Hippocampal formation (tissue), 2 donors: ENCODE measurements at regions not wholly inside any gene's neighbourhood (a gene's known extent, or its start where the extent isn't known, plus 50 kb on each side); places are given as distances from the start of the nearest gene placed in this dataset.

Source experiments
- DNase-seq, 2 donors: peaks; one replicate each; lab custom pipeline; 2025; lab: John Stamatoyannopoulos, UW

- no peak for DNase-seq
These were observed 1512.2 kb downstream of the C4orf33 start for GRCh38 chr4:130608121-130608520.

DNA sequence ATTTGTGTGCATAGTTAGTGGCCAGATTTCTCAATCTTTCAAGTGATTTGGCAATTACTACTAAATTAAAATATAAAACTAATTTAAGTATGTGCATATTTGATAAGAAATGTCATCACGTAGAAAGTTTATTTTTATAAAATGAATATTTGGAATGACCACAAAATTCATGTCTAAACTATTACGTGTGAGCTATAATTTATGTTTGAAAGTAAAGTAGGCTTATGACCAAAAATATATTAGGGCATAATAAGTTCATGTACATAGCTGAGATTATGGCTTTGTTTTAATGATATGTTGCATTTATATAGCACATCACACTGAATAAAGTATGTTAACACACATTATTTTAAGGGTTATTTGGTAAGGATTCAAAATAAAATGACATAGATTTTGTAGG lies 1532.6 kb downstream of the C4orf33 start:
- DNase-seq = no peak

GRCh38 chr4:130632731-130633604 lies 1537.0 kb downstream of the C4orf33 start:
- no peak for DNase-seq

- no peak for DNase-seq
These were observed 1540.5 kb downstream of the C4orf33 start for GRCh38 chr4:130636486-130636885.

DNA sequence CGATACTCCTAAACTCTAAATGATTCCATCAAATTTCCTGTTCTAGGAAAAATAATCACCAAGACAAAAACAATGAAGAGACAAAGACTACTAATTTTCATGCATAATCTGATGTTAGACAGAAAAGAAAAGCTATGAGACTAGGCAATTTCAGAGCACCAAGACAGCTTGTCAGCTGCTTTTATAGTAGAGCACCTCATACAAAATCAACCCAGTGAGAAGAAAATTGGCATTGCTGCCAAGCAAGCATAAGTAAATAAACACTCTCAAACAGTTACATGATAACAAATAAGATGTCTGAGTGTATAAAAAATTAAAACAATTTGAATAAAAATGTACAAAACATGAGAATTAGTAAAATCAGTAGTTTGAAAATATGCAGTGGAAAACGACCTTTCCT lies 1544.6 kb downstream of the C4orf33 start:
- DNase-seq = no peak

- DNase-seq = no peak
These were observed 1550.9 kb downstream of the C4orf33 start for GRCh38 chr4:130646886-130647285.

- DNase-seq = no peak
These were observed 1552.6 kb downstream of the C4orf33 start for GRCh38 chr4:130648570-130648969.

GRCh38 chr4:130653842-130654241 lies 1557.9 kb downstream of the C4orf33 start:
- DNase-seq = no peak

DNA sequence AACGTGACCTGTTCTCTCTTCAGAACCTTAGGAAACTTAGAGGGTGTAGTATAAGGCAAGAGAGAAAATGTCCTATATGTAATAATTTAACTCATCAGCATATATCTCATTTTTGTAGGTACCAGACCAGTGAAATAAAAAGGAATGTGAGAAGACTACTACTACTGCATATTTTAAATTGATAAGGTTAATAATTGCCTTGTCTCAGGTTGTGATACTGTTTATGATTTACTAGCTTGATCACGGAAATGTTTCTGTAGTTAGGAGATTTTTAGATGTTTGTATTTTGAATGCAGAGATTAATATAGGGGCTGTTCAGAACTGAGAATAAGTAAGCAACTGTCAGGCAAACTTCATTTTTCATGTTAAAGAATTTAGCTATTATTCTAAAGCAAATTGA lies 1563.4 kb downstream of the C4orf33 start:
- no peak for DNase-seq

GRCh38 chr4:130668859-130669258 lies 1572.9 kb downstream of the C4orf33 start:
- no peak for DNase-seq

DNA sequence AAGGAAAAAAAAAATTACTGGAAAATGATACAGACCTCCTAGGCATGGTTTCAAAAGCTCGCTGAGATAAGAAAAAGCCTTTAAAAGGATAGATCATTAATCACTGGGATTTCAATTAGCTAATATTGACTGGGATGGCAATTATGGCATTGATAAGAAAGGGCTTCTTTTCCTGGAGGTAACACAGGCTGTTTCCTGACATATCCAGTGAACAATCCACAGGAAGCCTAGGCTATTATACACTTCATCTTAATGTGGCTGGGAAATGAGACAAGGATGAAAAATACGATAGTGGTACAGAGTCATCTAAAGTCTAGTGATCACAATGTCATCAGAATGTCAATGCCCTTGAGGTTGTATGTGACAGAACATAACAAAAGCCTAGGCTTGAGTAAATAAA lies 1579.3 kb downstream of the C4orf33 start:
- no peak for DNase-seq

DNA sequence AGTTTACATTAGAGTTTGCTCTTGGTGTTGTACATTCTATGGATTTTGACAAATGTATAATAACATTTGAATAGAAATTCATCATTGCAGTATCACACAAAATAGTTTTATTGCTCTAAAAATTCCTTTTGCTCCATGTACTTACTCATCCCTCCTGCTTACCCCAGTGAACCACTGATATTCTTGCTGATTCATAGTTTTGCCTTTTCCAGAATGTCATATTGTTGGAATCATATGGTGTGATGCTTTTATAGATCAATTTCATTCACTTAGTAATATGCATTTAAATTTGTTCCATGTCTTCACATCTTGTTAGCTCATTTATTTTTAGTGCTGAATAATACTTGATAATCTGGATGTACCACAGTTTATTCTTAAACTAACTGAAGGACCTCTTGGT lies 1593.2 kb downstream of the C4orf33 start:
- DNase-seq = no peak

- DNase-seq = no peak
These were observed 1602.3 kb downstream of the C4orf33 start for GRCh38 chr4:130698251-130698650.

DNA sequence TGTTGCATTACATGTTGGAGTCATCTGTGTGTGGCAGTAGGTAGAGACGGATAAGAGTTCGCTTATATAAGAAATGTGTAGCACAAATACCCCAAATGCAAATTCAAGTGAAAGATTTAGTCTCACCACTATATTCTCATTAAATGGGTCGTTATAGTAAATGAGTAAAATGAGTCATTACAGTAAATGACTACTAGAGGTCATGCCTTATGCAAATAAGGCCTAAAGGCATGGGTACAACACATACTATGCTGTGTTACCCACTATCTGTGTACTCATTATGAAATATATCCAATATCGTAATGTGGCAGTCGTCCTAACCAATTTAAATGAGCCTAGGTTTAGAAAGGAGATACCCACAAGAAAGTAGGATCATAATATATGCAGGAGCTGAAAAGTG lies 1603.1 kb downstream of the C4orf33 start:
- no peak for DNase-seq

GRCh38 chr4:130703211-130703935 lies 1607.4 kb downstream of the C4orf33 start:
- DNase-seq = no peak

DNA sequence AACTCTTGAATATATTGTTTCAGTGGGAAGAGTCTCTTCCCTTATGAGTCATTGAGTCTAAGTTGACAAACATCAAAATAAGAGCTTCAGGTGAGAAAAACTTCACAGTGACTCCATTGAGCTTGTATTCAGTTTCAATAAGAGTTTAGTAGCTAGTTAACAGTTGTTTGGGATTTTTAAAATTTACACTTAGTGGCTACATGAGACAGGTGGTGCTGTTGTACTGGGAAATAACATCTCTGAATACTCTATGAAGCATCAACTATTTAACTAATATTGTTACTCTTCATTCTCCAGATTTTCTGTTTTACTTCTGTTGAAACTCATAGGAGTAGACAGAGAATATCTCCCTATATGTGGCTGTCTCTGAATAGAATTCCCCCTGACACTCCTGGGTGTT lies 1609.1 kb downstream of the C4orf33 start:
- DNase-seq = no peak

- DNase-seq = no peak
These were observed 1616.1 kb downstream of the C4orf33 start for GRCh38 chr4:130712038-130712437.

DNA sequence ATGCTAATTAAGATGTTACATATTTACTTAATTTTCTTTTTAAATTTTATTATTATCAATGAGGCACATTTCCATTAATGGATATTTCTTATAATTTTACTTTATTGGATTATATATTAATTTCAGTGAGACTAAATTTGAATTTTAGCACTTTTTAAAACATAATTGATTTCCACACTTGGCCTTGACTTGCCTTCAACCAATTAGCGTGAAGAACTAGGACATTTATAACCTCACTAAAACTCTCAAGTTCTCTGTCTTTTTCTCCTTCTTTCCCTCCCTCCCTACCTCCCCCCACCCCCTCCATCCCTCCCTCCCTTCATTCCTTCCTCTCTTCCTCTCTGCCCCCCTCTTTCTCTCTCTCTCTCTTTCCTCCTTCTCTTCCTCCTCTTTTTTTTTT lies 1618.1 kb downstream of the C4orf33 start:
- DNase-seq = no peak

DNA sequence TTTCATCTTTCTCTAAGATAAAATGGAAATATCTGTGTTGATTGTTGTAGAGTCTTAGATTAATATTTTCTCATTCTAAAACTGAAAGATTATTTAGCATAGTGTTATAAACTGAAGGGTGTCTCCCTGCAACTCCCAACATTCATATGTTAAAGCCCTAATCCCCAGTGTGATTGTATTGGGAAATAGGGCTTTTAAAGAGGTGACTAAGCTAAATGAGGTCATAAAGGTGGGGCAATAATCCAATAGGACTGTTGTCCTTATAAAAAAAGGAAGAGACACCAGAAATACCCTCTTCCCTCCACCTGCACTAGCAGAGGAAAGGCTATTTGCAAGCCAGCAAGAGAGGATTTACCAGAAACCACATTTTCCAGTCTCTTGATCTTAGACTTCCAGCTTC lies 1626.4 kb downstream of the C4orf33 start:
- no peak for DNase-seq

- no peak for DNase-seq
These were observed 1640.7 kb downstream of the C4orf33 start for GRCh38 chr4:130736436-130737185.

- DNase-seq = no peak
These were observed 1642.3 kb downstream of the C4orf33 start for GRCh38 chr4:130738233-130738632.

DNA sequence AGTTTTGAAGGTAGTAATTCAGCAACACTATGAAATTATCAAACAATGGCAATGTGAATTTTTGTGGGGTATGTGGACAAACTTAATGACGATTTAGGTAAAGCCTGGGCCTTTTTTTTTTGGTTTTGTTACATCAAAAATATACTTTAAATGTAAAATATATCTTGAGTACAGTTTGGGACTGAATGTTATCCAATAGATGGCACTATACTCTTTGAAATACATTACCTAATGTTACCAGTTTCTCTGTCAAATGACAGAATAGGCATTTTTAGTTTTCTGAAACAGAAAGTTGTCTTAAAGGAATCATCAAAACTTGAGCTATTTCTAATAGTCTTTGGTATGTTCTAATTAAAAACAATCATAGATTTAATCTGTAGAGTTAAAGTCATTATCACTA lies 1651.9 kb downstream of the C4orf33 start:
- no peak for DNase-seq

- no peak for DNase-seq
These were observed 1658.0 kb downstream of the C4orf33 start for GRCh38 chr4:130753926-130754325.
